Neural cell (in vitro differentiated cells): ENCODE measurements at regions not wholly inside any gene's neighbourhood (a gene's known extent, or its start where the extent isn't known, plus 50 kb on each side); places are given as distances from the start of the nearest gene placed in this dataset.

Experiments used
- EP300 ChIP-seq: fragments of 450-650 bp; conservative IDR thresholded peaks from 2 replicates; pipeline ENCODE4 v1.6.1; 2014; ENCODE audit warnings: antibody characterized with exemption, mild to moderate bottlenecking, moderate library complexity; ENCODE audit not compliant: poor library complexity, severe bottlenecking
- EZH2 ChIP-seq: fragments of 200-600, 300-800 bp; shearing (Covaris generic), sonication (generic); IDR thresholded peaks from 2 replicates; pipeline ENCODE4 v1.6.1; 2014; ENCODE audit warnings: antibody characterized with exemption, low read length, borderline replicate concordance, mild to moderate bottlenecking; ENCODE audit not compliant: insufficient read depth, poor library complexity, severe bottlenecking
- POLR2AphosphoS5 ChIP-seq: IDR thresholded peaks from 2 replicates; pipeline ENCODE4 v1.6.1; 2012
- TF ChIP-seq, protein P1 (sequence below): fragments of 450-650 bp; IDR thresholded peaks from 2 replicates; pipeline ENCODE4 v1.5.1; 2014; ENCODE audit warnings: antibody characterized with exemption, mild to moderate bottlenecking, moderate library complexity; ENCODE audit not compliant: poor library complexity, severe bottlenecking

DNA sequence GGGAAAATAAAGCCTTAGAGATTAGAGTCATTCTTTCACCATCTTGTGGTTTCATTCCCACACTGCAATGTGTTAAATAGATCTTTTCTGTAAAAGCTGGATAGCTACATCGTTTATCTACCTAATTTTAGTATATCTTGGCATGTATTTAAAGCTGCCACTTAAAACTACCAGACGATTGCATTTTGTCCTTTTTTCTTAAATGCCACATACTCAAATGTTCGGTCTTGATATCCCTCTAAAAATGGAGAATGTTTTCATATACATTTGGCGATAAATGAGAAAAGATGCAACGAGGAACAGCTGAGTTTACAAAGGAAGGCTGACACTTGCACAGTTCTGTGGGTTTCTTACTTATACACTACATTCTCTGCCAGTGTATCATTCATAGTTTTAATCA, 148.3 kb downstream of the CENPC start:
- TF ChIP-seq EP300: no peak
- TF ChIP-seq, protein P1, sequence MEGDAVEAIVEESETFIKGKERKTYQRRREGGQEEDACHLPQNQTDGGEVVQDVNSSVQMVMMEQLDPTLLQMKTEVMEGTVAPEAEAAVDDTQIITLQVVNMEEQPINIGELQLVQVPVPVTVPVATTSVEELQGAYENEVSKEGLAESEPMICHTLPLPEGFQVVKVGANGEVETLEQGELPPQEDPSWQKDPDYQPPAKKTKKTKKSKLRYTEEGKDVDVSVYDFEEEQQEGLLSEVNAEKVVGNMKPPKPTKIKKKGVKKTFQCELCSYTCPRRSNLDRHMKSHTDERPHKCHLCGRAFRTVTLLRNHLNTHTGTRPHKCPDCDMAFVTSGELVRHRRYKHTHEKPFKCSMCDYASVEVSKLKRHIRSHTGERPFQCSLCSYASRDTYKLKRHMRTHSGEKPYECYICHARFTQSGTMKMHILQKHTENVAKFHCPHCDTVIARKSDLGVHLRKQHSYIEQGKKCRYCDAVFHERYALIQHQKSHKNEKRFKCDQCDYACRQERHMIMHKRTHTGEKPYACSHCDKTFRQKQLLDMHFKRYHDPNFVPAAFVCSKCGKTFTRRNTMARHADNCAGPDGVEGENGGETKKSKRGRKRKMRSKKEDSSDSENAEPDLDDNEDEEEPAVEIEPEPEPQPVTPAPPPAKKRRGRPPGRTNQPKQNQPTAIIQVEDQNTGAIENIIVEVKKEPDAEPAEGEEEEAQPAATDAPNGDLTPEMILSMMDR: no peak
- TF ChIP-seq POLR2AphosphoS5: no peak
- TF ChIP-seq EZH2: no peak
